ENCODE measurements at regions not wholly inside any gene's neighbourhood (a gene's known extent, or its start where the extent isn't known, plus 50 kb on each side); places are given as distances from the start of the nearest gene placed in this dataset.

- DNase-seq, result no peak
- H3K4me1 ChIP-seq, result no peaks in the 10 kb centered on the region
These were observed 952.9 kb upstream of the EPHA7 start for GRCh38 chr6:94372229-94372628.

GRCh38 chr6:94367316-94367715, 948.0 kb upstream of the EPHA7 start:
- Histone ChIP-seq H3K27me3 (no peaks in the 10 kb centered on the region), H3K4me3 (no peak overlapping the region), H3K4me1 (no peaks in the 10 kb centered on the region), H3K9me3 (no peaks in the 10 kb centered on the region), H3K27ac (no peak overlapping the region), H3K36me3 (no peaks in the 10 kb centered on the region)
- DNase-seq, result no peak
- TF ChIP-seq CTCF (IDR thresholded peaks at IDR 0.05), result no peak
- intact Hi-C loops (cut with DNase I; ENCODE audit: low total_unique reads), result no loop called here

More at GRCh38 chr6:94372229-94372628, 952.9 kb upstream of the EPHA7 start:
- no peak overlapping the region for H3K27ac ChIP-seq
- H3K4me3 ChIP-seq, result no peak overlapping the region
- no peaks in the 10 kb centered on the region for H3K36me3 ChIP-seq
- intact Hi-C loops (cut with DNase I; ENCODE audit: low total_unique reads), result no loop called here
- H3K27me3 ChIP-seq, result no peaks in the 10 kb centered on the region
- no peaks in the 10 kb centered on the region for H3K9me3 ChIP-seq
- TF ChIP-seq CTCF (IDR thresholded peaks at IDR 0.05), result no peak

- Histone ChIP-seq H3K9me3 (no peaks in the 10 kb centered on the region), H3K36me3 (no peaks in the 10 kb centered on the region), H3K27ac (no peak overlapping the region), H3K27me3 (no peaks in the 10 kb centered on the region), H3K4me1 (no peaks in the 10 kb centered on the region), H3K4me3 (no peak overlapping the region)
- intact Hi-C loops (cut with DNase I; ENCODE audit: low total_unique reads), result no loop called here
- DNase-seq, result no peak
- no peak for TF ChIP-seq CTCF (IDR thresholded peaks at IDR 0.05)
These were observed 942.9 kb upstream of the EPHA7 start for GRCh38 chr6:94362061-94362864.

GRCh38 chr6:94361304-94362060, 942.1 kb upstream of the EPHA7 start:
- no peaks in the 10 kb centered on the region for H3K36me3 ChIP-seq
- H3K27me3 ChIP-seq, result no peaks in the 10 kb centered on the region
- no peak for DNase-seq
- intact Hi-C loops (cut with DNase I; ENCODE audit: low total_unique reads), result no loop called here
- H3K9me3 ChIP-seq, result no peaks in the 10 kb centered on the region
- no peak overlapping the region for H3K27ac ChIP-seq
- H3K4me1 ChIP-seq, result no peaks in the 10 kb centered on the region
- TF ChIP-seq CTCF (IDR thresholded peaks at IDR 0.05), result no peak
- no peak overlapping the region for H3K4me3 ChIP-seq

- no peaks in the 10 kb centered on the region for H3K9me3 ChIP-seq
- TF ChIP-seq CTCF (IDR thresholded peaks at IDR 0.05), result no peak
- H3K27ac ChIP-seq, result no peak overlapping the region
- H3K36me3 ChIP-seq, result no peaks in the 10 kb centered on the region
- no peaks in the 10 kb centered on the region for H3K4me1 ChIP-seq
- no peak overlapping the region for H3K4me3 ChIP-seq
- H3K27me3 ChIP-seq, result no peaks in the 10 kb centered on the region
- intact Hi-C loops (cut with DNase I; ENCODE audit: low total_unique reads), result no loop called here
- DNase-seq, result no peak
These were observed 938.1 kb upstream of the EPHA7 start for GRCh38 chr6:94357381-94357980.
